GM19395 (cell line): ENCODE measurements at regions not wholly inside any gene's neighbourhood (a gene's known extent, or its start where the extent isn't known, plus 50 kb on each side); places are given as distances from the start of the nearest gene placed in this dataset.
A peak's percentile ranks its signal among the peaks of the same experiment; 100 is the strongest.

Source experiments
- ATAC-seq: cut with Tn5 transposase; IDR thresholded peaks from one replicate; pipeline ENCODE4 v1.9.1; 2021; ENCODE audit warnings: mild to moderate bottlenecking, moderate library complexity; ENCODE audit not compliant: unreplicated experiment

DNA sequence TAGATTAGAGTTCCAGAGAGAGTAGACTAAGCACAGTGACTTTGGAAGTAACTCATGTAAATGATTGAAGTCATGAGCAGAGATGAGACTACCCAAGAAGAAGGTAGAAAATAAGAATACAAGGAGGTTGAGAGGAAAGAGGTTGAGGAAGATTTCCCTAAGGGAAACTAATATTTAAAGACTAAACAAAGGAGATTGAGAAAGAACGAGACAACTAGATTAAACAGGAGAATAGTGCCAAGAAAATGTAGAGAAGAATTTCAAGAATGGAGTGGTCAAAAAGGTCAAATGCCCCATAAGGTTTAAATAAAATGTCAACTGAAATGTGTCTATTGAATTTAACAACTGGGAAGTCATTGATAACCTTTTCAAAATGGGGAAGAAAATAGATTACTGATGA lies 59.0 kb downstream of the RPS29 start:
- no peak for ATAC-seq

DNA sequence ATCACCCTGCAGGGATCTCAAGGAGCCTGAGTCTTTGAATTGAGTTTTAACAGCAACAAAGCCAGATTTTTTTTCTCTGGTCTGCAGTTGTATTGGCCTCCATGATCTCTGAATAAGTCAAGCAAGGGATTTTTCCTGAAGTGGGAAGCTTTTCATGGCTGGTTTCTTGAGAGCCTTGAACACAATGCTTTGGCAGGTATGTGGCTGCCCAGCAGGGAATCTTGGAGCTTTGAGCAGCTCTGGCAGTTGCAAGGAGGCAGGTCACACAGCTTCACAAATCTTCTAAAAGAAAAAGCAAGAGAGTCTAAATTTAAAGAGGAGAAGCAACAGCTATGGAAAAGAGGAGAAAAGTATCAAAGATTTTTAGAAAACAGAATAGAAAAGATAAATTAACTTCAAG lies 60.1 kb downstream of the RPS29 start:
- no peak for ATAC-seq

DNA sequence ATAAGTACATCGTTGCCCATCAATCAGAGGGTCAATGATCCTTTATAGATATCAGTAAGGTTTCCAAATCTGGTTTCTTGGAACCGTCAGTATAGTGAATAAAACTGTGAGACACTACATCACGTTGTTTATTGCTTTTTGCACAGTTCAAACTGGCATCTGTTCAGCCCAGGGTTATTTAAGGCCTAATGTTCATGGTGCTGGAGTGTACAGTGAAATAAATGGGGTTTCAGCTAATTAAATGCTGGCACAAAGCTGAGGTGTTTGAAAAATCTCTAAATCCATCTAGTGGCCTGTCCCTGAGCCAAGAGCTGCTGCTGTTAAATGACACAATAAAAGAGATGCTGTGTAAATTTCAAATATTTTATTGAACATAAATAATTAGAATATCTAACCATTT lies 69.9 kb downstream of the RPS29 start:
- no peak for ATAC-seq

DNA sequence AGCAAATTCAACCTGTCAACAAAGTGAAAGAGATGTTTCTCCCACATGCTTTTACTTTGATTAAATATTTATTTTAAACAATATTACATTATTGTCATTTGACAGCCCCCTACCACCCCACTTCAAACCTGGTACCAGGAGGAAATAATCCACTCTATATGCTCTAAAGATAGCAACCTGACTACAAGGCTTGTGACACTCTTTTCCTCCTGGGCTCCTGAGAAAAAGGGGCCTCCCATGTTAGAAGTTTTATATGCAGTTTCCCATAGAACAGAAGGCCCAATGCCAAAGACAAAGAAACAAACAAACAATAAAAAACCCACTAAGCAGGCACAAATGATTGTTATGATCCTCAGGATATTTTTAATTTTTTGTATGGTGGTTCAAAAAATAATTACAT lies 73.6 kb downstream of the RPS29 start:
- no peak for ATAC-seq

DNA sequence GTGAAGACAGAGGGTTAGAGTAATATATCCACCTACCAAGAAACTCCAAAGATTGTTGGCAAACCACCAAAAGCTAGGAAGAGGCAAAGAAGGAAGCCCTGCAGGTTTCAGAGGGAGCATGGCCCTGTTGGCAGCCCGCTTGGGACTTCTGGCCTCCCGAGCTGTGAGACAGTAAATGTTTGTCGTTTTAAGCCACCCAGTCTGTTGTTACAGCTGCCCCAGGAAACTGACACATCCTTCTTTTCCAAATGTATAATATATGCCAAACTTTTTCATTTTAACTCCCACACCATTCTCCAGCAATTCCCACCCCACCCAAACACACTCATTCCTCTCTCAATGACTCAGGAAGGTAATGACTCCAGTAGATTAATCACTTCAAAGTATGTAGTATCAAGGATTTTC lies 74.0 kb downstream of the RPS29 start:
- no peak for ATAC-seq

DNA sequence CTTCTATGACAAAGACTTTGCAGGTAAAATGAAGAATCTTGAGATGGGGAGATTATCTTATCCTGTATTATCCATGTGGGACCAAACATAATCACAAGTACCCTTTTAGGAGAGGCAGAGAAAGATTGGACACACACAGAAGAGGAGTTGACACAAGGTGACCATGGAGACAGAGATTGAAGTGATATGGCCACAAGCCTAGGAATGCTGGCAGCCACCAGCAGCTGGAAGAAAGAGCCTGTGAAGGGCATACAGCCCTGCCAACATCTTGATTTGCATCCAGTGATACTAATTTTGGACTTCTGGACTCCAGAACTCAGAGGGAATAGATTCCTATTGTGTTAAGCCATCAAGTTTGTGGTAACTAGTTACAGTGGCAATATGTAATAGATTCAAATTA lies 78.1 kb downstream of the RPS29 start:
- no peak for ATAC-seq

DNA sequence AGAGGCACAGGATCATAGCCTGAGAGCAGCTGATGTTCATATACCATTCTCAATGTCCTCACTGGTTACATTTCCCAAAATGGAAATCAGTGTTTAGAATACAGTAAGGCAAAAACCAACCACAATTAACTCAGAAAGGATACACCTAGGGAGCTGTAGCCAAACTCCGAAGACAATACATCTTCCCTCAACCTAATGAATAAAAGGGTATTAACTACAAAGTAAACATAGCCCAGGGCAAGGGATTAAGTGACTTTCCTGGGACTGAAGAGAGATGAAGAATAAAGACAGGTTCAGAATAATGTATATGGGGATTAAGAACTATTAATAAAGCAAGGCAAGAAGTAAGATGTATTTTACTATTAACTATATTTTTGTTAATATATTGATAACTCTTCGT lies 79.5 kb downstream of the RPS29 start:
- no peak for ATAC-seq

DNA sequence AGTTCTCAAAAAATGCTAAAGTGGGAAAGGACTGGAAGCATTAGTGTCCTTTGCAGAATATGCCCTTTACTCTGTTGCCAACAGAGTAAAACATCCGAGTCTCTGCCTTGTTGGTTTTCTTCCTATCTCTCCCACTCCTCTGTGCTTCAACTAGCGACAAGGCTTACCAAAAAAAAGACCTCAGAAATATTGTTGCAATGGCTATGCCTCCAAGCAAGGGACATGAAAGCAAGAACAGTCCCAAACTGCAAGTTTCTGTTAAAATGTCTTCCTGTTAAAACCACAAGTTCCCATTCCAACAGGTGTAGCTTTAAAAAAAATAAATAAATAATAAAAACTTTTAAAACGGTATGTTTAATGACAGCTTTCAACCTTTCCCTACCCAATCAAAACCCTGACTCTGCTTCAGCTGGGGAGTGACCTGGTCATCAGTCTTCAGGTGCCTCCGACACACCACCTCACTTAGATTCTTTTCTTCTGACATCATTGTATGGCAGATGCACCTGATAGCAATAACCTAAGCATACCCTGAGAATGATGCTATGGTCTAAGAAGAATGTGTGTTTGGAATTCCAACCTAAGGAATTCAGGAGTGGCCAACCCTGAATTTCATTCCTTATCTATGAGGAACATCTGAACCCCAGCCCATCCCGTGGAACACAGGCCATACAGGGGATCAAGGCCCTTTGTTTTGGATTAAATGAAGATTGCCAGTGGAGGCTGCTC lies 81.0 kb downstream of the RPS29 start:
- no peak for ATAC-seq

DNA sequence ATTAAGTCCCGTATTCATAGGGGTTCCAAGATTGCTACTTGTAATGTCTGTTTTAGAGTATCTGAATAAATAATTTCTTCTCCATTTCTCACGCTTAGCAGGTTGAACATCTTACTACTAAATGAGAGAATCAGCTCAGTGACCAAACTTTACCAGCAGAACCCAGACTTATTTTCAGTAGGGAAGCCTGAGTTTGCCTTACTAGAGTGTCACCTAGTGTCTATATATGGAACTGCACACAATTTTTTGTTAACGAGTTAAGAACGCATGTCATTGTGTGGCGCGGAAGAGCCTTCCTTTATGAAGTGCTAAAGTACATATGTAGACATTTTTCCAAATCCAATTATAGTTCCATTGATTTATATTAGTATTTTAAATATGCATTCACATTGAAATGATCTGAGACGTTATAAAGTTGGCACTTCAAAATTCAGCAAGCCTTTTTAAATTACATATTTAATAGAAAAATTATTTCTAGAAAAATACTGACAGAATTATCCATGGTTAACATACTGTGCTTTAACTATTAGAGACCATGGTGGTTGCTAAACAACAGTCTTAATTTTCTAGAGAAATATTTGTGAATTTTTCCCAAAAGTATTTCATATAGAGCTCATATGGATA lies 88.3 kb downstream of the RPS29 start:
- ATAC-seq = peak; percentile 90

DNA sequence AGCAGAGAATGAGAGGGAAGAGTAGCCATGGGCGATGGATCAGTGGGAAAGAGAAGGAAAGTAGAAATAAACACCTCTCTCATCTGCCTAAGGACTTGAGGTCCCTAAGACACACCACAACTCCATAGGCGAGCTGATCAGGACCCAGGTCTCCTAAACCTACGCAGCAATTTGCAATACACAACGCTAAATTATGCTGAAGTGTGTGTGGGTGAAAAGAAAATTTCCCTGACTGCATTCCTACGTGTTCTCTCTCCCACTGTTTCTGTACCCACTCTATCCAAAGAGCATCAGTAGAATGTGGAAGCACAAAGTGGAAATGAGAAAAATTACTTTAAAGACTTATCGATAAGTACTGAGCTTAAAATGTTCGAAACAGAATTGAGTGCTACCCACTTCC lies 88.9 kb downstream of the RPS29 start:
- no peak for ATAC-seq

DNA sequence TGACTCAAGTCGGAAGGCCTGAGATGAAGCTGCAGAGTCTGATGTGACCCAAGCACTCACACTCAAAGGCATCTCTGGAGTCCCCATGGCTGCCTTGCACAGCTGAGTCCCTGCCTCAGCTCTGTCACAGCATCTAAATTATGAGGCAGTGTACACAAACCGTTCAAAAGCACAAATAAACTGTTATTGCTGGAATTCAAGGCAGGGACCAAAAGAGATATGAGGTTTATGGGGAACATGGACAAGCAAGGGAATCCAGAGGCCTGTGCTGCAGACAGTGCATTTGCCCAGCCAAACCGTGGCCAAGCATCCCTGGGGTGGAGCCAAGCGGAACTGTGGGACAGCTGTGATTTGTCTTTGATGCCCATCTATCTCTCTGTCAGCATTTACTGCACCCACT lies 91.3 kb downstream of the RPS29 start:
- no peak for ATAC-seq

DNA sequence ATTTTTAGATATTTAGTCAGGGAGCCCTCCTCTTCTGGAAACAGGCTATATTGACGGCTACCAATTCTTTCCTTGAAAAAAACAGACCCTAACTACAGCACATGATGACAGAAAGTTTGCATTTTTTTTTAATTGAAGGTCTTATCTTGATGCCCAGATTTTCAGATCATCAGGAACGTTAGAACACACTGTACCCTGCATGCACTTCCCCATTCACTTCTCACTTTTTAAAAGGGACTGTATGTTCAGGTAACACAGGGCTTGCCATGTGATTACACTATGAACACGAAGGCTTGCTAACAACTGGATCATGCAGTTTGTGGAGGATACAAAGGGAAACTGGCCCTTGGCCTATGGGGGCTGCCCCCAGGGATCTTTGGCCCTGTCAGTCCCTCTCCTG lies 92.6 kb downstream of the RPS29 start:
- no peak for ATAC-seq

DNA sequence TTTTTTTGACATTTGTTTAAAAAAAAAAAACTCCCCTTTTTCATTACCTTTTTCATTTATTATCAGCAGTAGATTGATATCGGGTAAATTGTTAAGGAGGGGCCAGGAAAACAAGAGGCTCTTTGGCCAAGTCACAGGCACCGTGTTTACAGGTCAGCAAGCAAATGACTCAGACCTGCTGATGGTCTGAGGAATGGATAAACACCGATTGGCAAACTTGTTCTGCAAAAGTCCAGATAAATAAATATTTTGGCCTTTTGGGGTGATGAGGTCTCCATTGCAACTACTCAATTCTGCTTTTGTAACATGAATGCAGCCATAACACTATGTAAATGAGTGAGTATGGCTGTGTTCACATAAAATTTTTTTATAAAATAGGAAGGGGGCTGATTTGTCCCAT lies 94.0 kb downstream of the RPS29 start:
- no peak for ATAC-seq

DNA sequence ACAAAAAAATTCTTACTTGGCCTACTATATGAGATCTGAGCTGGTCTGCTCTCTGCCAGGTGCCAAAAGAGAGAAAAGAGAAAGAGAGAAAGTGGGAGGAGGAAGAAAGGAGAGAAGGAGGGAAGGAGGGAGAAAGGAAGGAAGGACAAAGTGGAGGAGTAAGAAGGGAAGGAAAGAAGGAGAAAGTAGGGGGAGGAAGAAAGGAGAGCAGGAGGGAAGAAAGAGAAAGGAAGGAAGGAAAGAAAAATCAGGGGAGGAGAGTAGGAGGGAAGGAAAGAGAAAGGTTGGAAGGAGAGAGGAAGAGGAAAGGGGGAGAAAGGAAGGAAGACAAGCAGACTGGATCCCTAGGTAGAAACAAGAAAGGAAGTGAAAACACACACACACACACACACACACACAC lies 96.8 kb downstream of the RPS29 start:
- no peak for ATAC-seq

DNA sequence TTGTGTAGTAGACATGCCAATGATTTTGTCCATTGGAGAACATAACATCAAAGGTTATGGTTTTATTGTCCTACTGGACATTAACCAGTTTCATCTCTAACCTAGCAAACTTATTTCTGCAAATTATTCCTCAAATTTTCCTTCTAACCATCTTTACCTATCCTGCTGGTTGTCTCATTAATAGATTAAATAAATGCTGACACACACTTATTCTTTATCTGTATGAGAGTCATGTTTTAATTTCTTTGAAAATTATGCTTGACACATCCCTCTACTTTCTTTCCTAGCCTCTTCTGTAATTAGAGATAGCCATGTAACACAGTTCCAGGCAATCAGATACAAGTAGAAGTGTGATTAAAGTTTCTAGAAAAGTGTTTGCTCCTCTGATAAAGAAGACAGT lies 98.9 kb downstream of the RPS29 start:
- ATAC-seq = no peak

DNA sequence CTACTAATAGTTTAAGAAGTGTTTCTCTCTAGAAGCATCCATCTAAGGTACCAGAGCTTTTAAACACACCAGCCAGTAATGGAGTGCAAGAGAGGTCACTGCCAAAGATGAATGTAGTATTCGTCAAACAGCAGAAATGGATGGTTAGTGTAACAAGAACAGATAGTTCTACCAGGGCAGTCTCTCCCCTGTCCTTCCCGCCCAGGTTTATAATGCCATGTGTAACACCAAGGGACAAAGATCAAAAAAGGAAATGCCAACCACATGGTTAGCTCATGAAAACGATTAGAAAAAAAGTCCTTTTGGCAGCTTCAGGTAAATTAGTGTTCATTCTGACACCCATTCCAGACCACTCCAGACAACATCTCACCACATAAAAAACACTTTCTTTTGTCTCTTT lies 100.9 kb downstream of the RPS29 start:
- ATAC-seq = no peak

DNA sequence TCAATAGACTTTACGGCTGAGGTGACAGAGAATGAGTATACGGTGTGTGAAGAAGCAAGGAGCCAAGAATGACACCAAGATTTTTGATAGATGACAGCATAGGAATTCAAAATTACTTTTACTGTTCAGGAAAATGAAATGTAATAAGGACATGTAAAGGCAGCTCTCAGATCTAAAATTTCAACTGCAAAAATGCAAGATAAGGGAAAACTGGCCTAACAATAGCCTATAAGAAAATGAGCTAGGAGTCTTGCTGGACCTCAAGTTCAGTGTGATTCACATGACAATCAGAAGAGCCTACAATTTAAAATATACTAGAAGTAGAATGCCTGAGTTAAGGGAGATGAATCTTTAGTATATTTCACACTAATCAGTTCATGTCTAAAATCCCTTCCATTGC lies 102.0 kb downstream of the RPS29 start:
- no peak for ATAC-seq

DNA sequence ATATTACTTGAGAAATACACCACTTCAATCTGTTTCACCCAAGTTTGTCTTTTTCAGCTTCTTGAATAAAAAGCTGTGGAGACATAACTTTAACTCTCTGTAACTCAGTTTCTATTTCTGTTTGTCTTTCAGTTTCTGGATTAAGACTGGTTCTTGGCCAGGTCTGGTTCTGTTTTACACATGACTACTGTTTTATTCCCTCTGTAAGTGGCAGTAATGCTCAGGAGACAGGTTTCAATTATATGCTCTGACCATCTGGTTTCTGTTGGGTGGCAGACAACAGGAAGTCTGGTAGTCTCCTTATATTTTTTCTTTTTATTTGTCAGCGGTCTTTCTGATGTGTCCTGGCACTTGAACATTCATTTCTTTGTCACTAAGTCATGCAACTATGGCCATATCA lies 102.9 kb downstream of the RPS29 start:
- ATAC-seq = peak; percentile 92

DNA sequence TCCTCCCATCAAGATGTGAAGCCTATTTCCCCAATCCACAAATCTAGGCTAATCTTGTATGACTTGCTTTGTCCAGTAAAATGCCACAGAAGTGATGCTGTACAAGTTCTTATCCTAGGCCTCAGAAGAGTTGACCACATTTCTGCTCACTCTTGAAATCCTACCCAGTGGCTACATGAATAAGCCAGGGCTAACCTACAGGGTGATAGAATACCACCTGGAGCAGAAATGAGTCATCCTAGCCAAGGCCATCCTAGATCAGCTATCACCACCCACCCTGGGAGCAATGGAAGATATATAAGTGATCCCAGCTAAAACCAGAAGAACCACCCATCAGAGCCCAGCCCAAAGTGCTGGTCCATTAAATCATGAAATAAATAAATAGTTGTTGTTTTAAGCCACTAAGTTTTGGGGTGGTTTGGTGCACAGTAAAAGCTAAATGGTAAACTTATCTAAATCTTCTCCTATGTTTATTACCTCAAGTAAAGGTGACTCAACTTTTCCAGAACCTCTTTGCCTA lies 105.1 kb downstream of the RPS29 start:
- no peak for ATAC-seq

DNA sequence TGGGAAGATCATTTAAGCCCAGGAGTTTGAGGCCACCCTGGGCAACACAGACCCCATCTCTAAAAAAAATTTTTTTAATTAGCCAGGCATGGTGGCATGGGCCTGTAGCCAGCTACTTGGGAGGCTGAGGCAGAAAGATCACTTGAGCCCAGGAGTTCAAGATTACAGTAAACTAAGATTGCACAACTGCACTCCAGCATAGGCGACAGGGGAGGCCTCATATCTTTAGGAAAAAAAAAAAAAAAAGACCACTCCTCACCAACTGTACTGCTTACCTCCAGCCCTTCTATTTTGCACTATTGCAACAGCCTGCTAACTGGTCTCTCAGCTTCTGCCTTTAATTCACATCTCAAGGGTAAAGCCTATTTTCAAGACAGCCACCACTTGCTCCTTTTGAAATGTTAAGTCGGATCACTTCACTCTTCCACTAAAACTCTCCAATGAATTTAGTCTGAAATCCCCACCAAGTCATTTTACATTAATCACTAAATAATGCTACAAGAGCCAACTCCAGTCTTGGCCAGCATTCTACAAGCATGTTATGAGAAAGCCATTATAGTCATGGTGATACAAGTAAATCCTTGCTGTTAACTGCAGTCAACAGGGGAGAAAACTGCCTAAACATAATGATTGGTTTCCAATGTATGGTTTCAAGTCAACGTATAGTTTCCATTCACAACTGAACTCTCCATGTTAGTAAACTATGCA lies 106.0 kb downstream of the RPS29 start:
- ATAC-seq = no peak

DNA sequence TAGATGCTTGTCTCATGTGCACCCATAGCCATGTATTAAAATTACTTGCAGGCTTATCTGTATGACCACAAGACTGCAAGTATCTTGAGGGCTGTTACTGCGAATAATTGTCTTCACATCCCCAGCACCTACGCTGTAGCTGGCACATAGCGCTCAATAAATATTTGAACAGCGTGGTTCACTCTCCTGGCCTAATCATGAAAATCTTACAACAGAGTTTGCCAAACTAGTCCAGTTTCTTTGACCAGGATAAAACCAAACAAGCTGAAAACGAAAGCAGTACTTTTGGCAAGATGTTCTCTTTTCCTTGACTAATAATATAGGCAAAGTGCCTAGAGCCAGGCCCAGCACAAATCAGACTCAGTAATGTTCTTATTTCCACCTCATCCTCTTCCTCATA lies 106.7 kb downstream of the RPS29 start:
- no peak for ATAC-seq

DNA sequence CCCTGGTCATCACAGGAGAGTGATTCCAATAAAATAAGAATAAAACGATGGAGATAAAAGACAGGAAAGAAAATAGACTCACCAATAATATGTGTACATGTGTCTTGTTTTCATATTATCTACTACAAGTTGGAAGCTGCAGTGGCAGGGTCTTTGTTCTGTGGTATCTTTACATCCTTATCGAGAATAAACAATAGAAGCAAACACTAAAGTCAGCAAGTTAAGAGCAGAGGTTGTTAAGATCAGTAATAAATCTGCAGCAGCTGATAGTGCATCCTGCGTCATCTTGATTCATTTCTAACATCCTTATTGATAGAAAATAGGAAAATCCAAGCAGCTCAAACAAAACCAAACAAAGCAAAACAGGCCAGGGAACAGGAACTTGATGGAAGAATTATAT lies 107.4 kb downstream of the RPS29 start:
- no peak for ATAC-seq
